K562 (cell line): ENCODE measurements at regions not wholly inside any gene's neighbourhood (a gene's known extent, or its start where the extent isn't known, plus 50 kb on each side); places are given as distances from the start of the nearest gene placed in this dataset.

Source experiments
- ATAC-seq: fragments of 200-7000 bp; cut with Tn5 transposase; 3 replicates; pipeline ENCODE4 v1.9.1; 2020; ENCODE audit warnings: moderate library complexity
- BruUV-seq: library from RNA; stranded (reverse); fragments of 400-500 nt; replicated peaks from 2 replicates; lab custom pipeline; 2021; lab: Mats Ljungman, UMichigan
- CTCF ChIA-PET: fragments of 300-600 bp; formaldehyde crosslinking; extraction: SDS; loops from one replicate; lab custom pipeline; 2021; ENCODE audit warnings: low intra/inter-chr PET ratio; lab: Yijun Ruan, JAX
- POLR2A ChIA-PET: fragments of 300-600, 350-650 bp; sonication (Branson Sonifier 250); formaldehyde crosslinking; extraction: SDS; loops from one replicate; lab custom pipeline; 2021; ENCODE audit warnings: antibody characterized with exemption, inconsistent platforms; lab: Yijun Ruan, JAX
- DNase-seq, 4 experiments: peaks; one replicate each; pipeline versions ENCODE4 v3.0.0 to v3.0.0-alpha.2; 2011 to 2018; ENCODE audit warnings: low spot score in 3 of 4, mixed read lengths in 3 of 4; ENCODE audit errors: extremely low read depth in 1 of 4
- FAIRE-seq: peaks from 2 replicates; lab custom pipeline; 2011; peaks lifted over from hg19 to GRCh38; lab: Jason Lieb, UNC
- H2AFZ ChIP-seq: 2 replicates; pipeline ENCODE4 v1.6.0; 2011; ENCODE audit warnings: low read depth, low read length, control low read depth, inconsistent platforms
- H3K27ac ChIP-seq: fragments of 200-600 bp; 3 replicates; pipeline ENCODE4 v1.8.0; 2011; ENCODE audit warnings: low read depth, mild to moderate bottlenecking, control low read depth, inconsistent platforms, low read length, moderate library complexity, mixed read lengths; ENCODE audit errors: extremely low read depth
- H3K27me3 ChIP-seq, 2 experiments: fragments of 300-600 bp in 1 of 2; 2 replicates in 1 of 2; 3 replicates in 1 of 2; pipeline versions ENCODE4 v1.6.0 to v1.8.0; 2011; ENCODE audit warnings: inconsistent platforms in 2 of 2, low read length in 2 of 2, mild to moderate bottlenecking in 1 of 2, mixed read lengths in 1 of 2, moderate library complexity in 1 of 2; ENCODE audit not compliant: control insufficient read depth in 2 of 2, insufficient read depth in 2 of 2
- H3K36me3 ChIP-seq: fragments of 300-600 bp; 3 replicates; pipeline ENCODE4 v1.8.0; 2011; ENCODE audit warnings: mild to moderate bottlenecking, low read length, inconsistent platforms; ENCODE audit not compliant: control insufficient read depth, insufficient read depth
- H3K4me1 ChIP-seq, 2 experiments: fragments of 200-600 bp in 1 of 2; replicated peaks in 1 of 2; 2 replicates in 1 of 2; 3 replicates in 1 of 2; pipeline versions ENCODE4 v1.5.1 to v1.8.0; 2011; ENCODE audit warnings: inconsistent platforms in 2 of 2, low read length in 2 of 2, mild to moderate bottlenecking in 1 of 2, mixed read lengths in 1 of 2, moderate library complexity in 1 of 2; ENCODE audit not compliant: control insufficient read depth in 2 of 2, insufficient read depth in 2 of 2
- H3K4me2 ChIP-seq: 2 replicates; pipeline ENCODE4 v1.6.1; 2011; ENCODE audit warnings: low read length, control low read depth, inconsistent platforms, mixed read lengths; ENCODE audit not compliant: insufficient read depth
- H3K4me3 ChIP-seq: fragments of 200-600 bp; sonication (generic), shearing (Covaris generic); 2 replicates; pipeline ENCODE4 v1.5.1; 2016; ENCODE audit warnings: control low read depth, inconsistent platforms
- H3K79me2 ChIP-seq: fragments of 200-600 bp; 3 replicates; pipeline ENCODE4 v1.8.0; 2011; ENCODE audit warnings: low read length, inconsistent platforms; ENCODE audit not compliant: control insufficient read depth, insufficient read depth
- H3K9ac ChIP-seq, 2 experiments: 2 replicates each; pipeline versions ENCODE4 v1.6.0 to v1.6.1; 2011; ENCODE audit warnings: low read depth in 2 of 2, low read length in 2 of 2, control low read depth in 1 of 2, inconsistent platforms in 1 of 2, mild to moderate bottlenecking in 1 of 2, mixed read lengths in 1 of 2; ENCODE audit not compliant: insufficient read depth in 1 of 2
- H3K9me1 ChIP-seq: one replicate; pipeline ENCODE4 v1.6.0; 2011; ENCODE audit warnings: inconsistent platforms, mild to moderate bottlenecking, low read length, moderate library complexity; ENCODE audit not compliant: control insufficient read depth, insufficient read depth
- H3K9me3 ChIP-seq: replicated peaks from 2 replicates; pipeline ENCODE4 v1.5.1; 2011; ENCODE audit warnings: low read depth, low read length, inconsistent platforms; ENCODE audit not compliant: control insufficient read depth, insufficient read depth
- H4K20me1 ChIP-seq: replicated peaks from 2 replicates; pipeline ENCODE4 v1.6.1; 2011; ENCODE audit warnings: low read length, inconsistent platforms, mixed read lengths; ENCODE audit not compliant: control insufficient read depth, insufficient read depth
- CTBP1 ChIP-seq: fragments of 450-650 bp; IDR thresholded peaks from 2 replicates; pipeline ENCODE4 v1.6.1; 2016; ENCODE audit warnings: borderline replicate concordance
- MEIS2 ChIP-seq: fragments of 450-650 bp; IDR thresholded peaks from 2 replicates; pipeline ENCODE4 v1.6.1; 2014; ENCODE audit warnings: mild to moderate bottlenecking; ENCODE audit not compliant: partially characterized antibody
- NFE2L1 ChIP-seq: fragments of 450-650 bp; IDR thresholded peaks from 2 replicates; pipeline ENCODE4 v1.6.1; 2016; ENCODE audit warnings: missing genetic modification characterization, low read depth, mild to moderate bottlenecking, missing compliant biosample characterization, moderate library complexity, borderline replicate concordance
- NFIC ChIP-seq: fragments of 450-650 bp; IDR thresholded peaks from 2 replicates; pipeline ENCODE4 v1.6.1; 2017; ENCODE audit warnings: mild to moderate bottlenecking, inconsistent platforms
- POLR2H ChIP-seq: IDR thresholded peaks from 2 replicates; pipeline ENCODE4 v1.6.1; 2016; ENCODE audit warnings: missing genetic modification characterization, low read depth, mild to moderate bottlenecking, control low read depth, missing compliant biosample characterization, moderate library complexity
- SRF ChIP-seq, 2 experiments: fragments of 250-450, 450-650 bp in 1 of 2; sonication (Bioruptor Pico) in 1 of 2; sonication (generic) in 1 of 2; formaldehyde crosslinking; IDR thresholded peaks; 2 replicates each; pipeline versions ENCODE4 v1.5.0 to v1.5.1; 2020 to 2022; ENCODE audit warnings: mild to moderate bottlenecking in 1 of 2, missing genetic modification reagents in 1 of 2
- ZBTB8A ChIP-seq: fragments of 450-650 bp; IDR thresholded peaks from 2 replicates; pipeline ENCODE4 v1.6.1; 2018; ENCODE audit warnings: mild to moderate bottlenecking, moderate library complexity; ENCODE audit not compliant: partially characterized antibody
- ZNF184 ChIP-seq: sonication (generic); formaldehyde crosslinking; IDR thresholded peaks from 2 replicates; pipeline ENCODE4 v1.5.0; 2020; ENCODE audit warnings: missing genetic modification reagents
- ZNF197 ChIP-seq: fragments of 200-800 bp; sonication (Bioruptor generic); IDR thresholded peaks from 2 replicates; pipeline ENCODE4 v1.6.1; 2016; ENCODE audit warnings: low read depth, missing genetic modification characterization, missing compliant biosample characterization
- ZSCAN32 ChIP-seq: fragments of 450-650 bp; formaldehyde crosslinking; IDR thresholded peaks from 2 replicates; pipeline ENCODE4 v1.4.0; 2020; ENCODE audit warnings: mild to moderate bottlenecking, moderate library complexity
- WGBS: fragments of 100-300 bp; shearing (Covaris generic); methylation state at CpG from one replicate; pipeline ENCODE4 v1.1.6; 2016; ENCODE audit warnings: low coverage, mixed read lengths; ENCODE audit not compliant: insufficient coverage; ENCODE audit errors: missing lambda C conversion rate; 5-methylcytosine and 5-hydroxymethylcytosine counted together
- in situ Hi-C: fragments of 300-500 bp; cut with MboI; formaldehyde crosslinking; loops from 4 replicates; pipeline ENCODE4 v1.15.0; 2018; ENCODE audit warnings: inconsistent platforms, mixed read lengths
- intact Hi-C: fragments of 100-400 bp; cut with micrococcal nuclease; formaldehyde crosslinking; loops from 2 replicates; pipeline ENCODE4 v1.14.2; 2022
- TF ChIP-seq, protein P1 (sequence below): sonication (generic); formaldehyde crosslinking; IDR thresholded peaks from 2 replicates; pipeline ENCODE4 v1.8.0; 2022; ENCODE audit warnings: mild to moderate bottlenecking, missing genetic modification reagents
- TF ChIP-seq, protein P2 (sequence below): fragments of 250-450 bp; sonication (Bioruptor Pico); IDR thresholded peaks from 2 replicates; pipeline ENCODE4 v1.5.0; 2020; ENCODE audit warnings: mild to moderate bottlenecking
- TF ChIP-seq, protein P3 (sequence below): fragments of 250-450 bp; sonication (Bioruptor Pico); IDR thresholded peaks from 2 replicates; pipeline ENCODE4 v1.5.0; 2022; ENCODE audit warnings: mild to moderate bottlenecking

DNA sequence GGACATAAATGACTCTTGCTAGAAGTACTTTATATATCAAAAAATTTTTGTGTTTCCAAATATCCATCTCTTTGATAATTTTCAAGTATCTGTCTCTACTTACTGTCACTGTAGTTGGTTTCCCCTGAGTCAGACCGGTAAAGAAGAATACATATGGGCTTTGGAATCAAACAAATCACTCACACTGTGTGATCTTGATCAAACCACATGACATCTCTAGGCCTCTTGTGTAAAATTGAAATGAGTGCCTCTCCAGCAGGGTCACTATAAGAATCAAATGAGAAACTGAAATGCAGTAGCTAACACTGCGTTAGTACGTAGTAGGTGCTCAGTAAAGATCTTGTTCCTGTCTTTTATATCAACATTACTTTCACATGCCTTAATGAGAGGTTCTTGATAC is 314.6 kb upstream of the STT3B start (continued):
- TF ChIP-seq, protein P1, sequence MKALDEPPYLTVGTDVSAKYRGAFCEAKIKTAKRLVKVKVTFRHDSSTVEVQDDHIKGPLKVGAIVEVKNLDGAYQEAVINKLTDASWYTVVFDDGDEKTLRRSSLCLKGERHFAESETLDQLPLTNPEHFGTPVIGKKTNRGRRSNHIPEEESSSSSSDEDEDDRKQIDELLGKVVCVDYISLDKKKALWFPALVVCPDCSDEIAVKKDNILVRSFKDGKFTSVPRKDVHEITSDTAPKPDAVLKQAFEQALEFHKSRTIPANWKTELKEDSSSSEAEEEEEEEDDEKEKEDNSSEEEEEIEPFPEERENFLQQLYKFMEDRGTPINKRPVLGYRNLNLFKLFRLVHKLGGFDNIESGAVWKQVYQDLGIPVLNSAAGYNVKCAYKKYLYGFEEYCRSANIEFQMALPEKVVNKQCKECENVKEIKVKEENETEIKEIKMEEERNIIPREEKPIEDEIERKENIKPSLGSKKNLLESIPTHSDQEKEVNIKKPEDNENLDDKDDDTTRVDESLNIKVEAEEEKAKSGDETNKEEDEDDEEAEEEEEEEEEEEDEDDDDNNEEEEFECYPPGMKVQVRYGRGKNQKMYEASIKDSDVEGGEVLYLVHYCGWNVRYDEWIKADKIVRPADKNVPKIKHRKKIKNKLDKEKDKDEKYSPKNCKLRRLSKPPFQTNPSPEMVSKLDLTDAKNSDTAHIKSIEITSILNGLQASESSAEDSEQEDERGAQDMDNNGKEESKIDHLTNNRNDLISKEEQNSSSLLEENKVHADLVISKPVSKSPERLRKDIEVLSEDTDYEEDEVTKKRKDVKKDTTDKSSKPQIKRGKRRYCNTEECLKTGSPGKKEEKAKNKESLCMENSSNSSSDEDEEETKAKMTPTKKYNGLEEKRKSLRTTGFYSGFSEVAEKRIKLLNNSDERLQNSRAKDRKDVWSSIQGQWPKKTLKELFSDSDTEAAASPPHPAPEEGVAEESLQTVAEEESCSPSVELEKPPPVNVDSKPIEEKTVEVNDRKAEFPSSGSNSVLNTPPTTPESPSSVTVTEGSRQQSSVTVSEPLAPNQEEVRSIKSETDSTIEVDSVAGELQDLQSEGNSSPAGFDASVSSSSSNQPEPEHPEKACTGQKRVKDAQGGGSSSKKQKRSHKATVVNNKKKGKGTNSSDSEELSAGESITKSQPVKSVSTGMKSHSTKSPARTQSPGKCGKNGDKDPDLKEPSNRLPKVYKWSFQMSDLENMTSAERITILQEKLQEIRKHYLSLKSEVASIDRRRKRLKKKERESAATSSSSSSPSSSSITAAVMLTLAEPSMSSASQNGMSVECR = no peak
- TF ChIP-seq, all 486 proteins: peak for 0

DNA sequence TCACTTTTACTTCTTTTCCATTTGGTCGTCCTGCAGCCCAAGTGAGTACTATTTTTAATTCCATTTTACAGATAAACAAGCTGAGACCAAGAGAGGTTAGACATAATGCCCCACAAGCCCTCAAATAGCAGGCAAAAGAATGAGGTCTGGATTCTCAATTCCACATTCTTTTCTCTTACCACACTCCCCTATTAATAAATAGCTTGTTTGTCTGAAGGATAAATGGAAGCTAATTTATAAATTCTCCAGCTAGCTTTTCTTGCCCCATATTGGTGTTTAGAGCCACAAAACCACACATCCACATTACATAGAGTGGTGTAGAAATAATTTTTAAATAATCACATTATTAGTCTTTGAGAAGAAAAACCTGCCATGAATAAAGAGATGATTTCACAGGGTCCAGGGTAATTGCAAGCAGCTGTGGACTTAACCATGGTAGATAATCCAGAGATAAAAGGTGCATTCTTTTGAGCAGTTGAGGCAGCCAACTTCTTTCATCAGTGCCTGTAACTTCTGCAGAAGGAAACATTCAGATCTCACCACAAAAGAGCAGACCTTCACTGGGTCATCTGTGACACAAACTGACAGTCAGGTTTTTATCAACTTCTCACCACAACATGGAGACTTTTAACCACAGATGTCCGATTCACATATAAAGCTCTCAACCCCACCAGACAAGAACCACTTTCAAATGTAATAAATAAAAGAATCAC is 313.4 kb upstream of the STT3B start:
- H3K9ac ChIP-seq = no peak overlapping the region
- no peaks in the 10 kb centered on the region for H4K20me1 ChIP-seq
- intact Hi-C loops = loop anchor here (10.0 kb wide), 1 partner anchor 546 kb away; no protein-coding TSS in a partner anchor
- 0% methylated on average over 2 of the region's 2 CpGs for WGBS
- BruUV-seq = no TSS peak
- H3K4me3 ChIP-seq = no peak overlapping the region
- no peaks in the 10 kb centered on the region for H3K36me3 ChIP-seq
- no peak for DNase-seq
- no peak for FAIRE-seq
- H3K27me3 ChIP-seq = no peaks in the 10 kb centered on the region
- H3K79me2 ChIP-seq = no peaks in the 10 kb centered on the region
- ATAC-seq = no peak
- H3K9me3 ChIP-seq = no peaks in the 10 kb centered on the region
- in situ Hi-C loops = no loop called here
- ChIA-PET CTCF (no interaction called here), POLR2A (no interaction called here)
- H3K9me1 ChIP-seq = no peaks in the 10 kb centered on the region
- H3K4me1 ChIP-seq = no peaks in the 10 kb centered on the region
- H3K4me2 ChIP-seq = no peak overlapping the region
- H3K27ac ChIP-seq = no peak overlapping the region
- no peak overlapping the region for H2AFZ ChIP-seq
- no peak for TF ChIP-seq MEIS2
- TF ChIP-seq, protein P2, sequence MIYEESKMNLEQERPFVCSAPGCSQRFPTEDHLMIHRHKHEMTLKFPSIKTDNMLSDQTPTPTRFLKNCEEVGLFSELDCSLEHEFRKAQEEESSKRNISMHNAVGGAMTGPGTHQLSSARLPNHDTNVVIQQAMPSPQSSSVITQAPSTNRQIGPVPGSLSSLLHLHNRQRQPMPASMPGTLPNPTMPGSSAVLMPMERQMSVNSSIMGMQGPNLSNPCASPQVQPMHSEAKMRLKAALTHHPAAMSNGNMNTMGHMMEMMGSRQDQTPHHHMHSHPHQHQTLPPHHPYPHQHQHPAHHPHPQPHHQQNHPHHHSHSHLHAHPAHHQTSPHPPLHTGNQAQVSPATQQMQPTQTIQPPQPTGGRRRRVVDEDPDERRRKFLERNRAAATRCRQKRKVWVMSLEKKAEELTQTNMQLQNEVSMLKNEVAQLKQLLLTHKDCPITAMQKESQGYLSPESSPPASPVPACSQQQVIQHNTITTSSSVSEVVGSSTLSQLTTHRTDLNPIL (CRISPR knock-in tag) = no peak
- no peak for TF ChIP-seq ZNF197 (CRISPR knock-in tag)
- TF ChIP-seq ZBTB8A = no peak
- TF ChIP-seq NFE2L1 (tag) = no peak
- no peak for TF ChIP-seq ZNF184 (CRISPR knock-in tag)
- no peak for TF ChIP-seq NFIC
- TF ChIP-seq CTBP1 = no peak
- TF ChIP-seq SRF (CRISPR knock-in tag; IDR thresholded peaks at IDR 0.05) = no peak
- TF ChIP-seq POLR2H (tag) = no peak
- TF ChIP-seq, protein P3, sequence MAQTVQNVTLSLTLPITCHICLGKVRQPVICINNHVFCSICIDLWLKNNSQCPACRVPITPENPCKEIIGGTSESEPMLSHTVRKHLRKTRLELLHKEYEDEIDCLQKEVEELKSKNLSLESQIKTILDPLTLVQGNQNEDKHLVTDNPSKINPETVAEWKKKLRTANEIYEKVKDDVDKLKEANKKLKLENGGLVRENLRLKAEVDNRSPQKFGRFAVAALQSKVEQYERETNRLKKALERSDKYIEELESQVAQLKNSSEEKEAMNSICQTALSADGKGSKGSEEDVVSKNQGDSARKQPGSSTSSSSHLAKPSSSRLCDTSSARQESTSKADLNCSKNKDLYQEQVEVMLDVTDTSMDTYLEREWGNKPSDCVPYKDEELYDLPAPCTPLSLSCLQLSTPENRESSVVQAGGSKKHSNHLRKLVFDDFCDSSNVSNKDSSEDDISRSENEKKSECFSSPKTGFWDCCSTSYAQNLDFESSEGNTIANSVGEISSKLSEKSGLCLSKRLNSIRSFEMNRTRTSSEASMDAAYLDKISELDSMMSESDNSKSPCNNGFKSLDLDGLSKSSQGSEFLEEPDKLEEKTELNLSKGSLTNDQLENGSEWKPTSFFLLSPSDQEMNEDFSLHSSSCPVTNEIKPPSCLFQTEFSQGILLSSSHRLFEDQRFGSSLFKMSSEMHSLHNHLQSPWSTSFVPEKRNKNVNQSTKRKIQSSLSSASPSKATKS (CRISPR knock-in tag) = no peak
- TF ChIP-seq ZSCAN32 (CRISPR knock-in tag) = no peak
